A673 (cell line): ENCODE measurements at regions not wholly inside any gene's neighbourhood (a gene's known extent, or its start where the extent isn't known, plus 50 kb on each side); places are given as distances from the start of the nearest gene placed in this dataset.
"Not testable (repeated sequence)": the region's sequence is repeated elsewhere in the genome, so short reads cannot be mapped to it uniquely, and the experiment has no call there.

Experiments
- BruUV-seq: library from RNA; stranded (reverse); fragments of 400-500 nt; replicated peaks from 2 replicates; lab custom pipeline; 2021; lab: Mats Ljungman, UMichigan
- CTCF ChIA-PET: fragments of 300-600 bp; sonication (Branson Sonifier 250); formaldehyde crosslinking; loops from one replicate; lab custom pipeline; 2022; ENCODE audit warnings: antibody characterized with exemption; lab: Charles Lee
- POLR2A ChIA-PET: fragments of 300-600 bp; sonication (Branson Sonifier 250); formaldehyde crosslinking; loops from one replicate; lab custom pipeline; 2022; ENCODE audit warnings: antibody characterized with exemption; ENCODE audit not compliant: low non-redundant PET; lab: Charles Lee
- DNase-seq: peaks from one replicate; pipeline ENCODE4 v3.0.0-alpha.2; 2015; ENCODE audit warnings: low spot score
- H3K27ac ChIP-seq: fragments of 200-600 bp; sonication (generic); 2 replicates; pipeline ENCODE4 v1.5.1; 2016; ENCODE audit warnings: mixed run types, low read depth, mild to moderate bottlenecking, mixed read lengths, antibody characterized with exemption, low read length; ENCODE audit not compliant: poor library complexity, severe bottlenecking
- H3K27me3 ChIP-seq: fragments of 200-600 bp; sonication (generic); replicated peaks from 2 replicates; pipeline ENCODE4 v1.6.1; 2017; ENCODE audit warnings: mixed run types, low read depth, mild to moderate bottlenecking, mixed read lengths, antibody characterized with exemption, low read length; ENCODE audit not compliant: insufficient read depth, poor library complexity
- H3K36me3 ChIP-seq: fragments of 200-600 bp; sonication (generic); 2 replicates; pipeline ENCODE4 v1.6.1; 2016; ENCODE audit warnings: mixed run types, mild to moderate bottlenecking, mixed read lengths, antibody characterized with exemption, low read length; ENCODE audit not compliant: insufficient read depth, poor library complexity, severe bottlenecking
- H3K4me1 ChIP-seq: fragments of 200-600 bp; sonication (generic); 2 replicates; pipeline ENCODE4 v1.6.1; 2017; ENCODE audit warnings: mixed run types, mild to moderate bottlenecking, mixed read lengths, antibody characterized with exemption, low read length; ENCODE audit not compliant: insufficient read depth, poor library complexity, severe bottlenecking
- H3K4me3 ChIP-seq: fragments of 200-600 bp; sonication (generic); 2 replicates; pipeline ENCODE4 v1.5.1; 2016; ENCODE audit warnings: low read depth, mixed run types, mild to moderate bottlenecking, mixed read lengths, low read length; ENCODE audit not compliant: poor library complexity, severe bottlenecking
- H3K9me3 ChIP-seq: fragments of 200-600 bp; sonication (generic); 2 replicates; pipeline ENCODE4 v1.6.1; 2016; ENCODE audit warnings: mixed run types, low read depth, mild to moderate bottlenecking, mixed read lengths, antibody characterized with exemption, low read length; ENCODE audit not compliant: poor library complexity, severe bottlenecking
- EZH2 ChIP-seq: fragments of 200-600 bp; sonication (generic); IDR thresholded peaks from 2 replicates; pipeline ENCODE4 v1.6.1; 2017; ENCODE audit warnings: borderline replicate concordance, low read depth, mild to moderate bottlenecking, mixed read lengths, antibody characterized with exemption, low read length; ENCODE audit not compliant: poor library complexity, severe bottlenecking
- intact Hi-C: fragments of 100-400 bp; cut with micrococcal nuclease; formaldehyde crosslinking; loops from one replicate; pipeline ENCODE4 v1.10.0; 2022; ENCODE audit not compliant: unreplicated experiment
- TF ChIP-seq, protein P1 (sequence below): fragments of 300-800, 200-600 bp; sonication (generic); conservative IDR thresholded peaks from 2 replicates; pipeline ENCODE4 v1.5.1; 2017; ENCODE audit warnings: low read depth, mild to moderate bottlenecking, antibody characterized with exemption, low read length, moderate library complexity, mixed read lengths

DNA sequence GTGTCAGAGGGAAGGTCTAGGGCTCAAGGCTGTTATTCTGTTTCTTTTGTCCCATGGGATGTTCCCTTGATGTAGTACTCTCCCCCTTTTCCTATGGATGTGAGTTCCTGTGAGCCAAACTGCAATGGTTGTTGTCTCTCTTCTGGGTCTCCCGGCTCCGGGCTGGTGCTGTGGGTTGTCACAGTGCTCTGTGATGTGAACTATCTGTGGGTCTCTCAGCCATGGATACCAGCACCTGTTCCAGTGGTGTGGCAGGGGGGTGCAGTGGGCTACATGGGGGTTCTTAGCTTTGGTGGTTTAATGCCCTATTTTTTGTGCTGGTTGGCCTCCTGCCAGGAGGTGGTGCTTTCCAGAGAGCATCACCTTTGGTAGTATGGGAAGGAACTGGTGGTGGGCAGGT lies 941.1 kb downstream of the KCNA4 start:
- TF ChIP-seq EZH2: no peak
- TF ChIP-seq, protein P1, sequence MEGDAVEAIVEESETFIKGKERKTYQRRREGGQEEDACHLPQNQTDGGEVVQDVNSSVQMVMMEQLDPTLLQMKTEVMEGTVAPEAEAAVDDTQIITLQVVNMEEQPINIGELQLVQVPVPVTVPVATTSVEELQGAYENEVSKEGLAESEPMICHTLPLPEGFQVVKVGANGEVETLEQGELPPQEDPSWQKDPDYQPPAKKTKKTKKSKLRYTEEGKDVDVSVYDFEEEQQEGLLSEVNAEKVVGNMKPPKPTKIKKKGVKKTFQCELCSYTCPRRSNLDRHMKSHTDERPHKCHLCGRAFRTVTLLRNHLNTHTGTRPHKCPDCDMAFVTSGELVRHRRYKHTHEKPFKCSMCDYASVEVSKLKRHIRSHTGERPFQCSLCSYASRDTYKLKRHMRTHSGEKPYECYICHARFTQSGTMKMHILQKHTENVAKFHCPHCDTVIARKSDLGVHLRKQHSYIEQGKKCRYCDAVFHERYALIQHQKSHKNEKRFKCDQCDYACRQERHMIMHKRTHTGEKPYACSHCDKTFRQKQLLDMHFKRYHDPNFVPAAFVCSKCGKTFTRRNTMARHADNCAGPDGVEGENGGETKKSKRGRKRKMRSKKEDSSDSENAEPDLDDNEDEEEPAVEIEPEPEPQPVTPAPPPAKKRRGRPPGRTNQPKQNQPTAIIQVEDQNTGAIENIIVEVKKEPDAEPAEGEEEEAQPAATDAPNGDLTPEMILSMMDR: no peak
- ChIA-PET POLR2A (no interaction called here), CTCF (no interaction called here)
- no peak overlapping the region for H3K27ac ChIP-seq
- no peak for DNase-seq
- H3K9me3 ChIP-seq: no peaks in the 10 kb centered on the region
- H3K36me3 ChIP-seq: no peaks in the 10 kb centered on the region
- H3K4me3 ChIP-seq: no peak overlapping the region
- no TSS peak for BruUV-seq
- intact Hi-C loops: no loop called here
- H3K27me3 ChIP-seq: no peaks in the 10 kb centered on the region
- H3K4me1 ChIP-seq: no peaks in the 10 kb centered on the region

DNA sequence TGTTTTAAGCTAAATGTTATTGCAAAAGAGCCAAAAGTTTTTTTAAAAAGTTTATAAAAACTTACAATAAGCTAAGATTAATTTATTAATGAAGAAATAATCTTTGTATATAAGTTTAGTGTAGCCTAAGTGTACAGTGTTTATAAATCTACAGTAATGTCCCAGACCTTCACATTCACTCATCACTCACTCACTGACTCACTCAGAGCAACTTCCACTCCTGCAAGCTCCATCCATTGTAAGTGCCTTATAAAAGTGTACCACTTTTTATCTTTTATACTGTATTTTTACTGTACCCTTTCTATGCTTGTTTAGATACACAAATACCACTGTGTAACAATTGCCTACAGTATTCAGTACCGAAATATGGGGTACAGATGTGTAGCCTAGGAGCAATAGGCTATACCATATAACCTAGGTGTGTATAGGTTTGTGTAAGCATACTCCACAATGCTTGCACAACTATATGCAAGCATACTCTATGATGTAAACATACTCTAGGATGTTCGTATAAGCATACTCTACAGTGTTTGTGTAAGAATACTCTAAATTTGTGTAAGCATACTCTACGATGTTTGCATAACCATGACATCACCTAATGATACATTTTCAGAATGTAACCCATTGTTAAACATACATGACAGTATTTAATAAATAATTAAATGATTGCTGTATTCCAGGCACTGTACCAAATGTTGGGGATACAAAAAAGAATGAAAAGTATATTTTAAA lies 953.0 kb downstream of the KCNA4 start:
- no peaks in the 10 kb centered on the region for H3K27me3 ChIP-seq
- TF ChIP-seq, protein P1: no peak
- no peak for TF ChIP-seq EZH2
- DNase-seq: no peak
- intact Hi-C loops: no loop called here
- no peak overlapping the region for H3K4me3 ChIP-seq
- CTCF ChIA-PET: no interaction called here
- no peak overlapping the region for H3K27ac ChIP-seq
- H3K4me1 ChIP-seq: no peaks in the 10 kb centered on the region
- no peaks in the 10 kb centered on the region for H3K36me3 ChIP-seq
- POLR2A ChIA-PET: no interaction called here
- no TSS peak for BruUV-seq
- no peaks in the 10 kb centered on the region for H3K9me3 ChIP-seq

DNA sequence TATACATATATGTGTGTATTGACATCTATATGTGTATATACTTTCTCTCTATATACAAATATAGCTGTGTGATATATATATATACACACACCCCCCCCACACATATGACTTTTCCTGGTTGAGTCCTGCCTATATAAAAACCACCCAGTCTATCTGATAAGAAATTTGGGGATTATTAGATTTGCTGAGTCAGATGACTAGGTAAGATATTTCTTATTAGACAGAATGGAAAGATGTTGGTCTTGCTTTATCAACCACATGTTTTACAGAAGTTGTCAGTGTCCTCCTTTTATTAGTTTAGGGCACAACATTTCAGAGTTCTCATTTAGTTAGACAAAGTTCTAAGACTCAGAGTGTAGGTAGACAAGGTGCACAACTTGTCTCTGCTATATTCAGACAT lies 953.3 kb downstream of the METTL15 start:
- TF ChIP-seq EZH2: no peak
- TF ChIP-seq, protein P1: no peak
- DNase-seq: no peak
- H3K4me1 ChIP-seq: no peaks in the 10 kb centered on the region
- no peak overlapping the region for H3K27ac ChIP-seq
- ChIA-PET POLR2A (no interaction called here), CTCF (no interaction called here)
- no peaks in the 10 kb centered on the region for H3K27me3 ChIP-seq
- no TSS peak for BruUV-seq
- no peaks in the 10 kb centered on the region for H3K9me3 ChIP-seq
- no peaks in the 10 kb centered on the region for H3K36me3 ChIP-seq
- intact Hi-C loops: no loop called here
- H3K4me3 ChIP-seq: no peak overlapping the region

DNA sequence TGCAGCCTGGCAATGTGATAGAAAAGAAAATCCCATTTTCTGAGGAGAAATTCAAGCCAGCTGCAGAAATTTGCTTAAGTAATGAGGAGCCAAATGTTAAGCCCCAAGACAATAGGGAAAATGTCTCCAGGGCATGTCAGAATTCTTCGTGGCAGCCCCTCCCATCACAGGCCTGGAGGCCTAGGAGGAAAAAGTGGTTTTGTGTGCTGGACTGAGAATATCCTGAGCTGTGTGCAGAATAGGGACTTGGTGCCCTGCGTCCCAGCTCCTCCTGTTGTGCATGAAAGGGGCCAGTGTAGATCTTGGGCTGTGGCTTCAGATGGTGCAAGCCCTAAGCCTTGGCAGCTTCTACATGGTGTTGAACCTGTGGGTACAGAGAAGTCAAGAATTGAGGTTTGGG lies 948.3 kb downstream of the METTL15 start:
- CTCF ChIA-PET, H3K27ac ChIP-seq, BruUV-seq, H3K9me3 ChIP-seq, H3K4me1 ChIP-seq, H3K4me3 ChIP-seq, POLR2A ChIA-PET, intact Hi-C loops, H3K36me3 ChIP-seq, H3K27me3 ChIP-seq: not testable (repeated sequence)
- peak; percentile 35 for DNase-seq
